ENCODE measurements at regions not wholly inside any gene's neighbourhood (a gene's known extent, or its start where the extent isn't known, plus 50 kb on each side); places are given as distances from the start of the nearest gene placed in this dataset.

GRCh38 chr4:126547352-126547751 lies 1085.4 kb upstream of the INTU start:
- TF ChIP-seq POLR2A (IDR thresholded peaks at IDR 0.05) (no peak), CTCF (IDR thresholded peaks at IDR 0.05) (no peak)
- no peak overlapping the region for H3K4me3 ChIP-seq (ENCODE audit: low read depth, poor library complexity, severe bottlenecking)
- intact Hi-C loops (cut with DNase I; ENCODE audit: low total_unique reads): no loop called here
- DNase-seq (ENCODE audit: low spot score in 2 of 2): no peak

DNA sequence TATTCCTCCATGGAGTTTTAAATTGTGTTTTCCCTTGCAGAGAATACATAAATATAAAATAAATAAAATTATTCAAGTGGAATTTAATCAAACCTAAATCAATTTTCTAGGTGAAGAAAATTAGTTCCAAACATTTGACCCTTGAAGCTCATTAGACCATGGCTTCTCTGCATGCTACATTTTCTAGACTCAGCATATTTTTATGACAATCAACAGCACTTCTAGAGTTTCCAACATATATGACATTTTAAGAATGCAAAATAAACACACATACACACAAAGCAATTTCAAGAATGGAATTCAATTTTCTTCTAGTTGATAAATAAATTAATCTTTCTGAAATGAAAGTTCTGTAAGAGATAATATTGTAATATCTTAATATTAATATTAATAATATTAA lies 1083.9 kb upstream of the INTU start:
- no peak for TF ChIP-seq CTCF (IDR thresholded peaks at IDR 0.05)
- TF ChIP-seq POLR2A (IDR thresholded peaks at IDR 0.05): no peak
- DNase-seq (ENCODE audit: low spot score in 2 of 2): no peak
- intact Hi-C loops (cut with DNase I; ENCODE audit: low total_unique reads): no loop called here
- H3K4me3 ChIP-seq (ENCODE audit: low read depth, poor library complexity, severe bottlenecking): no peak overlapping the region

GRCh38 chr4:126552321-126552720 lies 1080.4 kb upstream of the INTU start:
- DNase-seq (ENCODE audit: low spot score in 2 of 2): no peak
- intact Hi-C loops (cut with DNase I; ENCODE audit: low total_unique reads): no loop called here
- H3K4me3 ChIP-seq (ENCODE audit: low read depth, poor library complexity, severe bottlenecking): no peak overlapping the region
- TF ChIP-seq CTCF (IDR thresholded peaks at IDR 0.05) (no peak), POLR2A (IDR thresholded peaks at IDR 0.05) (no peak)
- 0 to 85% methylated on average over 1 of the region's 1 CpG for WGBS, 2 donors

GRCh38 chr4:126553248-126553647 lies 1079.5 kb upstream of the INTU start:
- intact Hi-C loops (cut with DNase I; ENCODE audit: low total_unique reads): no loop called here
- H3K4me3 ChIP-seq (ENCODE audit: low read depth, poor library complexity, severe bottlenecking): no peak overlapping the region
- no peak for TF ChIP-seq POLR2A (IDR thresholded peaks at IDR 0.05)
- no peak for TF ChIP-seq CTCF (IDR thresholded peaks at IDR 0.05)
- DNase-seq (ENCODE audit: low spot score in 2 of 2): no peak
- WGBS, 2 donors: 65 to 78% methylated on average over 2 of the region's 2 CpGs

DNA sequence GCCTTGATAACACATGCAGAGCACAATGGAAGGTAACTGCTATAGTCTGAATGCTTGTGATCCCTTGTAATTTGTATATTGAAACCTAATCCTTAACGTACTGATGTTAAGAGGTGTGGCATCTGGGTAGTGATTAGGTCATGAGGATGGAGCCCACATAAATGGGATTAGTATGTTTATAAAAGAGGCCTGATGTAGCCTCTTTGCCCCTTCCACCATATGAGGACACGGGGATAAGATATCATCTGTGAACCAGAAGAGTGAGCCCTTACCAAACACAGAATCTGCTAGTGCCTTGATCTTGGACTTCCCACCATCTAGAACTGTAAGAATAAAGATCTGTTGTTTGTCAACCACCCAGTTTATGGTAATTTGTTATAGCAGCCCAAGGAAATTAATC lies 1074.2 kb upstream of the INTU start:
- no peak for TF ChIP-seq CTCF (IDR thresholded peaks at IDR 0.05)
- no peak for TF ChIP-seq POLR2A (IDR thresholded peaks at IDR 0.05)
- intact Hi-C loops (cut with DNase I; ENCODE audit: low total_unique reads): no loop called here
- no peak for DNase-seq (ENCODE audit: low spot score in 2 of 2)
- H3K4me3 ChIP-seq (ENCODE audit: low read depth, poor library complexity, severe bottlenecking): no peak overlapping the region
- 83 to 85% methylated on average over 2 of the region's 2 CpGs for WGBS, 2 donors

GRCh38 chr4:126559961-126560360 lies 1072.8 kb upstream of the INTU start:
- WGBS, 2 donors: 48 to 50% methylated on average over 2 of the region's 2 CpGs
- intact Hi-C loops (cut with DNase I; ENCODE audit: low total_unique reads): no loop called here
- no peak for DNase-seq (ENCODE audit: low spot score in 2 of 2)
- H3K4me3 ChIP-seq (ENCODE audit: low read depth, poor library complexity, severe bottlenecking): no peak overlapping the region
- TF ChIP-seq CTCF (IDR thresholded peaks at IDR 0.05) (no peak), POLR2A (IDR thresholded peaks at IDR 0.05) (no peak)

Data from lower leg skin (tissue), 4 donors.